C4-2B (cell line): ENCODE measurements at regions not wholly inside any gene's neighbourhood (a gene's known extent, or its start where the extent isn't known, plus 50 kb on each side); places are given as distances from the start of the nearest gene placed in this dataset.

Source experiments
- ZFX ChIP-seq: fragments of 450-650 bp; IDR thresholded peaks from 2 replicates; pipeline ENCODE4 v1.6.1; 2017
- TF ChIP-seq, protein P1 (sequence below): fragments of 450-650 bp; conservative IDR thresholded peaks from 2 replicates; pipeline ENCODE4 v1.5.1; 2017; ENCODE audit warnings: mild to moderate bottlenecking

DNA sequence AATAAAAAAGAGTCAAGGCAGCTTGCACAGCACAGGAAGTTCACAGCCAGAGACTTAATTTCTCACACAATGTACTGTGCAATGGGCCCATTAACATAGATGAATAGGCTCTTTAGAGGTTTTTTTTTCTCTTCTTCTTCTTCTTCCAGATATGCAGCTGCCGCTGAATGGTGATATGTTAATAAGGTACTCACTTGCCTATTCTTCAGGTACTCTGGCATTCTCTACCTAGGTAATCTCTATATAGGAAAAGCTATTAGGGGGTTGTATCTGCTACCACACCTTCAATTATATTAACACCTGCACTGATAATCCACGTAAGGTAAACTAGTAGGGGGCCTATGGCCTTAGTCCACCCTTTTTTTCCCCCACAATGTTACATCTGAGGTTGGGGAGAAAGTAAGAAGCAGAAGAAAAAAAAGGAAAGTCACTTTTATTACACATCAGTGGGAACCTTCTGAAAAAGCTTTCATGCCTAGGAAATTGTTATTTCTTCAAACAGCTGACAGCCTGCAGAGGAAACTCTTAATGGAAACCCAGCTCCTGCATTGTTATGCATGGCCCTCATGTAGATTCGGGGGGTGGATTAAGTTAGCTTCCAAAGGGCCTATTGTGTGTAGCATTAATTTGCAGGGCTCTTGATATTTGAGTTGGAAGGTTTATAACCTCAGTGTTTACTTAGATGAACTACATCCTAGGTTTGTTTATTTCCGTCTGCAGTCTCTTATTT is 525.5 kb downstream of the ZIC1 start:
- TF ChIP-seq, protein P1, sequence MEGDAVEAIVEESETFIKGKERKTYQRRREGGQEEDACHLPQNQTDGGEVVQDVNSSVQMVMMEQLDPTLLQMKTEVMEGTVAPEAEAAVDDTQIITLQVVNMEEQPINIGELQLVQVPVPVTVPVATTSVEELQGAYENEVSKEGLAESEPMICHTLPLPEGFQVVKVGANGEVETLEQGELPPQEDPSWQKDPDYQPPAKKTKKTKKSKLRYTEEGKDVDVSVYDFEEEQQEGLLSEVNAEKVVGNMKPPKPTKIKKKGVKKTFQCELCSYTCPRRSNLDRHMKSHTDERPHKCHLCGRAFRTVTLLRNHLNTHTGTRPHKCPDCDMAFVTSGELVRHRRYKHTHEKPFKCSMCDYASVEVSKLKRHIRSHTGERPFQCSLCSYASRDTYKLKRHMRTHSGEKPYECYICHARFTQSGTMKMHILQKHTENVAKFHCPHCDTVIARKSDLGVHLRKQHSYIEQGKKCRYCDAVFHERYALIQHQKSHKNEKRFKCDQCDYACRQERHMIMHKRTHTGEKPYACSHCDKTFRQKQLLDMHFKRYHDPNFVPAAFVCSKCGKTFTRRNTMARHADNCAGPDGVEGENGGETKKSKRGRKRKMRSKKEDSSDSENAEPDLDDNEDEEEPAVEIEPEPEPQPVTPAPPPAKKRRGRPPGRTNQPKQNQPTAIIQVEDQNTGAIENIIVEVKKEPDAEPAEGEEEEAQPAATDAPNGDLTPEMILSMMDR = no peak
- no peak for TF ChIP-seq ZFX
